Erythroblast (primary cell): ENCODE measurements at regions not wholly inside any gene's neighbourhood (a gene's known extent, or its start where the extent isn't known, plus 50 kb on each side); places are given as distances from the start of the nearest gene placed in this dataset.
"Not testable (repeated sequence)": the region's sequence is repeated elsewhere in the genome, so short reads cannot be mapped to it uniquely, and the experiment has no call there.

ENCODE experiments used
- DNase-seq, 2 experiments: peaks; one replicate each; lab custom pipeline; 2025; lab: John Stamatoyannopoulos, UW
- GATA1 ChIP-seq: IDR thresholded peaks from 2 replicates; pipeline ENCODE4 v1.6.1; 2011; ENCODE audit warnings: low read depth, mild to moderate bottlenecking, control low read depth, low read length, moderate library complexity
- POLR2A ChIP-seq: IDR thresholded peaks from 2 replicates; pipeline ENCODE4 v1.6.1; 2011; ENCODE audit warnings: mild to moderate bottlenecking, low read length

DNA sequence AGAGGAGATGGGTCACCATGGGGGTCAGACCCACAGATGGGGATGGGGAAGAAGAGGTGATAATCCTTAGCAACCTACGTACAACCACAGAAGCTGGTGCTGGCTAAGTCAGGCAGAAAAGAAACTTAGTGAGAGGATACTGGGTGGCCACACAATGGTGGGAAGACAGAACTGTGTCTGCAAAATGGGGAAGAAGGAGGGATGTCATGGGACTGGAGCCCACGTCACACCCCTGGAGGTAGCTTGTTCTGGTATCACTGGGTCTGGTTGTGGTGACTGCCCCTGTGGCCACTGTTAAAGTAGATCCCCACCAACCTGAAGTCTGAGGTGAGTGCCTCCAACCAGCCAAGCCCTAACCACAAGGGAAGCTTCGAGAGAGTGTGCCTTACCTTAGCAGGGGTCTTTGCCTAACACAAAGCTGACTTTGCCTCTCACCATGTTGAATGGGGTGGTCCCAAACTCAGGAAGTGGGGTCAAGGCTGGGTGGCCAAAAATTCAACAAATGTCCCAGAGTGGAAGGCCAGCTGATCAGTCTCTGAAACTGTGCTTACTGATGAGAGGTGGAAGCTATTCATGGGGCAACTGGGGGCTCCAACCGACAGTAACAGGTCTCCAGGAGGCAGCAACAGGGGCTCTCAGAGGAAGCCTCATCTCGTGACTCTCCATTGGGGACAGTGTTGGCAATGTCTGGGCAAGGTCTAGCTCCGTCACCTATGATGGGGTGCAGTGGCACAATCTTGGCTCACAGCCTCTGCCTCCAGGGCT lies 64.8 kb upstream of the SLC1A4 start:
- TF ChIP-seq POLR2A: no peak
- no peak for DNase-seq

DNA sequence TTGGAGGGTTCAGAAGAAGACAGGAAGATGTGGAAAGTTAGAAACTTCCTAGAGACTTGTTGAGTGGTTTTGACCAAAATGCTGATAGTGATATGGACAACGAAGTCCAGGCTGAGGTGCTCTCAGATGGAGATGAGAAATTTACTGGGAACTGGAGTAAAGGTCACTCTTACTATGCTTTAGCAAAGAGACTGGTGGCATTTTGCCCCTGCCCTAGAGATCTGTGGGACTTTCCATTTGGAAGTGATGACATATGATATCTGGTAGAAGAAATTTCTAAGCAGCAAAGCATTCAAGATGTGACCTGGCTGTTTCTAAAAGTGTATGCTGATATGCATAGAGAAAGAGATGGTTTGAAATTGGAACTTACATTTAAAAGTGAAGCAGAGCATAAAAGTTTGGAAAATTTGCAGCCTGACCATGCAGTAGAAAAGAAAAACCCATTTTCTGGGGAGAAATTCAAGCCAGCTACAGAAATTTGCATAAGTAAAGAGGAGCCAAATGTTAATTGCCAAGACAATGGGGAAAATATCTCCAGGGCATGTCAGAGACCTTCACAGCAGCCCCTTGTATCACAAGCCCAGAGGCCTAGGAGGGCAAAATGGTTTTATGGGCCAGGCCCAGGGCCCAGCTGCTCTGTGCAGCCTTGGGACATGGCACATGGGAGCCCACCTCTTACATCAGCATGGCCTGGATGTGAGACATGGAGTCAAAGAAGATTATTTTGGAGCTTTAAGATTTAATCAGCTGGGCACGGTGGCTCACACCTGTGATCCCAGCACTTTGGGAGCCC lies 63.1 kb upstream of the SLC1A4 start:
- DNase-seq: not testable (repeated sequence)

- DNase-seq: no peak
- TF ChIP-seq GATA1 (no peak), POLR2A (no peak)
These were observed 60.4 kb upstream of the SLC1A4 start for GRCh38 chr2:64928813-64929212.

DNA sequence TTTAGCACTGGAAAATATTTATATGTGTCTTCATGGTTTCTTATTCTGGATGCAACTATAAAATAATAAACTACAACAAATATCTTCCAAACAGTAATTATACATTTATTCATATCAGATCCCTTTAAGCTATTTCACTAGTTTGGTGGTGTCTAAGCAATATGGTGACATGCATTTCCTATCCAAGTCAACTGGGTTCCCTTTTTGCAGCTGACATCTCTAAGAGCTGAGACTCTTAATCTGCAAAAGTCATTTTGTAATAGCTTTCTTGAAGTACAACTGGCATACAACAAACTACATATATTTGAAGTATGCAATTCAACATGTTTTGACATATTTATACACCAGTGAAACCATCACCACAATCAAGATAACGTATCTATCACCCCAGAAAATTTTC lies 59.9 kb upstream of the SLC1A4 start:
- TF ChIP-seq GATA1: no peak
- TF ChIP-seq POLR2A: no peak
- no peak for DNase-seq

DNA sequence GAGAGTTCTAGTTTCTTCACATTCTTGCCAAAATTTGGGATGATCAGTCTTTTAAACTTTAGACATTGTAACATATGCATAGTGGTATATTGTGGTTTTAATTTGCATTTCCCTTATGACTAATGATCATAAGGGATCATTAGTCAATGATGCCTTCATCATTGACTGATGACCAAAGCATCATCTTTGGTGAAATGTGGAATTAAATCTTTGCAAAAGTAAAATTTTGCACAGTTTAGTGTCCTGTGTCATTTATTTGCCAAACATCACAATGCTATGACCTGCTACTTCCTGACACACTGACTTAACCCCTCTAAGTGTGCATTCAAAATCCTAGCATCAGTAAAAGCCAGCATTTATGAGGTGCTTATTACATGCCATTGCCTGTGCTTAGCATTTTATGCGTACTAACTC lies 58.9 kb upstream of the SLC1A4 start:
- no peak for DNase-seq
- TF ChIP-seq GATA1: no peak
- no peak for TF ChIP-seq POLR2A

- TF ChIP-seq POLR2A (no peak), GATA1 (no peak)
These were observed 57.7 kb upstream of the SLC1A4 start for GRCh38 chr2:64931246-64932115.

DNA sequence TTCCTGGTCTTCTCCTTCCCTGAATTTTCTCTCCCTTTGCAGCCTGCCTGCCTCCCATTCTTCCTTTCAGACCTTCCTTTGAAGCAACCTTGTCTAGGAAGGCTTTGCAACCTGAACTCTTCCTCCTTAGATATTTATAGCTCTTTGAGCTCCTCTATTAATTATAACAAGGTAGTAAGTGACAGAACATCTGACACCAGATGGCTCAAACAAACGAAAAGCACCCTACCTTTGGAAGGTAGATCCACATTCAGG lies 57.2 kb upstream of the SLC1A4 start:
- TF ChIP-seq GATA1: no peak
- TF ChIP-seq POLR2A: no peak
- DNase-seq: no peak

More at GRCh38 chr2:64931246-64932115, 57.7 kb upstream of the SLC1A4 start:
- no peak for DNase-seq

GRCh38 chr2:64932371-64933216 lies 56.6 kb upstream of the SLC1A4 start:
- TF ChIP-seq GATA1: no peak
- TF ChIP-seq POLR2A: no peak
- no peak for DNase-seq

DNA sequence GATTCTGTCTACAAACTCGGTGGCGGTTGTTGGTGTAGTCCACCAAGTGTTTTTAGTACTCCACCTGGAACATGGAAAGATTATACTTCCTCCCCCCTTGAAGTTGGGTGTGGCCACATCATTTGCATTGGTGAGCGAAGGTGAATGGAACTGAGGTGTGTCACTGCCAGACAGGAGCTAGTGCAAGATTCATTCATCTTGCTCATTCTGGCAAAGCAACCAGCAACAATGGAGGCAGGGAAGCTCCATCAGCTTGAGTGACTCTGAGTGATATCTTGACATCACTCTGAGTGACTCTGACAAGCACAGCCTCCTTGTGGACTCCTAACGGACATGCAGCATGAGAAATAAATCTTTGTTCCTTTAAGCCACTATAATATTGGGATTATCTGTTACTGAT lies 54.7 kb upstream of the SLC1A4 start:
- TF ChIP-seq POLR2A (no peak), GATA1 (no peak)
- DNase-seq: no peak

DNA sequence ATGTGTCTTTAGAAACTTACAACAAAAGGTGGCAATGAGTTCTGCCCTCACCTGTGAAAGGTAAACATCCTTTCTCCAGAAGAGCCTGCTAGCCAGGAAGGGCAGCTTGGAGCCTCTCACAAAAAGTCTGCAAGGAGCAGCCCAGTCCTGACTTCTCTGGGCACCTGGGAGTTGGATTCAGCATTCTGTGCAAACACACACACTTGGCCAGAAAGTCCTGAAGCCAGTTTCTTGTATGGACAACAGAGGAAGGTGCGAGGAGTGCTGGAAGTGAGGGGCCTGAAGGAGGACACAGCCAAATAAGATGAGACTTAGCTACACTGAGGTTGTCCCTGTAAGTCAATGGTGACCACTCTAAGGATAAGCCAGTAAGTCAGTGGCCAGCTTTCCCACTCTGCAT lies 52.4 kb upstream of the SLC1A4 start:
- TF ChIP-seq GATA1: no peak
- no peak for TF ChIP-seq POLR2A
- DNase-seq: no peak

DNA sequence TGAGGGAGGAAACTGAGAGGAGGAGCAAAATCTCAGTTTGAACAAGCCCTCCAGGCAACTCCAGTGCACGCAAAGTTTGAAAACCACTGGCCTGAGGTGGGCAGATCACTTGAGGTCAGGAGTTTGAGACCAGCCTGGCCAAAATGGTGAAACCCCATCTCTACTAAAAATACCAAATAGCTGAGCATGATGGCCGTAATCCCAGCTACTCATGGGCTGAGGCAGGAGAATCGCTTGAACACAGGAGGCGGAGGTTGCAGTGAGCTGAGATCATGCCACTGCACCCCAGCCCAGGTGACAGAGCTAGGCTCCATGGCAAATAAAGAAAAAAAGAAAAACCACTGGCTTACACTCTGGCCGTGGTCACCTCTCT lies 51.9 kb upstream of the SLC1A4 start:
- DNase-seq: not testable (repeated sequence)

DNA sequence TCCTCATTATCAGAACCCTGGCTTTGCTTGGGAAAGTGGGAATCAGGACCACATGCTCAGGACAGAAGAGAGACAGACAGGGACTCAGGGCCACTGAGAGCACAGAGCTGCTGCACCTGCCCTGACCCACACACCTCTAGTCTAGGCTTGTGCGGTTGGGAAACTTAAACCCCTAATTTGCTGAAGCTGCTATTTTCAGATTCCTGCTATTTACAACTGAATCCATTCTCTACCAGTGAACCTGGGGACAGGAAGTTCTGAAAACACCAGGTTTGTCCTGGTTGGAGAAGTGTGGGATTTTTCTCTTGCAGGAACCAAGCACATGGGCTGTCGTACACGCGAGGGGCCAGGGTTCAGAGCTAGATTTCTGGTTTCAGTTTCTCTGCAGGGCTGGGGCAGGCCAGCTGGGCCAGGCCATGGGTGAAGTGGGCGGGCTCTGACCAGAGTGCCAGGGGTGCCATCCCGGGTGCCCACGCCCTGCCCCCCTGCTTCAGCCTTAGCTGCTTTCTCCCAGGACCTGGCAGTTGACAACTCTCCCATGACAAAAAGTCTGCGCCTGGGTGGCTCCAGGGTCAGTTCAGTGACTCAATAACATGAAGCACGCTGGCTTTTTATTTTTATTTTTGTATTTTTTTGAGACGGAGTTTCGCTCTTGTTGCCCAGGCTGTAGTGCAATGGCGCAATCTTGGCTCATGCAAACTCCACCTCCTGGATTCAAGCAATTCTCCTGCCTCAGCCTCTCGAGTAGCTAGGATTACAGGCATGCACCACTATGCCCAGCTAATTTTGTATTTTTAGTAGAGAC lies 51.3 kb upstream of the SLC1A4 start:
- DNase-seq: no peak
- TF ChIP-seq GATA1: no peak
- no peak for TF ChIP-seq POLR2A

DNA sequence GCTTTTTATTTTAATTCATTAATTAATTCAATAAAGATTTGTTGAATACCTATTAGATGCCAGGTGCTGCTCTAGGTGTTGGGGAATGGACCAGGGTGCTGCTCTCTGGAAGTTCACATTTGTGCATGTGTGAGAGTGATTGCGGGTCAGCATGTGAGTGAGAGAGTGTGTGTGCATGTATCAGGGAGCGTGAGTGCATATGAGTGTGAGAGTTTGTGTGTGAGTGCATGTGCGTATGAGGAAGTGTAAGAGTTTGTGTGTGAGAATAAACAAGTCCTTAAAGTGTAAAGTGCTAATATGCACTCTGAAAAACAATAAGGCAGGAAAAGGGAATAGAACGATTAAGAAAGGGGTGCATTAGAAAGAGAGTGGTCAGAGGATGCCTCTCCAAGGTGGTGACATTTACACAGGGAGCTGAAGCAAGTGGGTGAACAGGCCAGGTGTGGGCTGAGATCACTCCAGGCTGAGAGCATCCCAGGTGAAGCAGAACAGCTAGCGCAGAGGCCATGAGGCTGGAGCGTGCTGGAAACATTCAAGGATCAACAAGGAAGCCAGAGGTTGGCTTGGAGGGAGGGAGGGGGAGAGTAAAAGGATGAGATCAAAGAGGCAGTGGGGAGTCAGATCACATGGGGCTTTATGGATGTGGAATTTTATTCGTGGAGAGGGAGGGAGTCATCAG lies 50.5 kb upstream of the SLC1A4 start:
- DNase-seq: no peak
- no peak for TF ChIP-seq GATA1
- TF ChIP-seq POLR2A: no peak
